H9 (cell line): ENCODE measurements at regions not wholly inside any gene's neighbourhood (a gene's known extent, or its start where the extent isn't known, plus 50 kb on each side); places are given as distances from the start of the nearest gene placed in this dataset.

Experiments
- DNase-seq: peaks from one replicate; pipeline ENCODE4 v3.0.0-alpha.2; 2017
- H2AFZ ChIP-seq: one replicate; pipeline ENCODE4 v1.6.1; 2013; ENCODE audit warnings: mild to moderate bottlenecking, low read length, control low read depth, moderate library complexity
- H2AK5ac ChIP-seq: 2 replicates; pipeline ENCODE4 v1.6.1; 2013; ENCODE audit warnings: low read length, control low read depth, mixed read lengths; ENCODE audit not compliant: insufficient read length
- H2BK120ac ChIP-seq: one replicate; pipeline ENCODE4 v1.6.1; 2013; ENCODE audit warnings: low read depth, mild to moderate bottlenecking, low read length, control low read depth, inconsistent platforms; ENCODE audit not compliant: poor library complexity, severe bottlenecking
- H2BK12ac ChIP-seq: 2 replicates; pipeline ENCODE4 v1.6.1; 2013; ENCODE audit warnings: low read length, control low read depth, mixed read lengths, low read depth; ENCODE audit not compliant: insufficient read length
- H2BK15ac ChIP-seq: 2 replicates; pipeline ENCODE4 v1.6.1; 2013; ENCODE audit warnings: low read depth, low read length, control low read depth
- H2BK20ac ChIP-seq: one replicate; pipeline ENCODE4 v1.6.1; 2013; ENCODE audit warnings: low read depth, mild to moderate bottlenecking, low read length, control low read depth, inconsistent platforms; ENCODE audit not compliant: poor library complexity, severe bottlenecking
- H2BK5ac ChIP-seq: 2 replicates; pipeline ENCODE4 v1.6.1; 2013; ENCODE audit warnings: low read length, control low read depth, mixed read lengths; ENCODE audit not compliant: insufficient read length
- H3K14ac ChIP-seq: 2 replicates; pipeline ENCODE4 v1.6.1; 2013; ENCODE audit warnings: low read length, control low read depth; ENCODE audit not compliant: insufficient read depth
- H3K18ac ChIP-seq: 2 replicates; pipeline ENCODE4 v1.6.1; 2013; ENCODE audit warnings: low read depth, mild to moderate bottlenecking, mixed read lengths, low read length, control low read depth; ENCODE audit not compliant: insufficient read length
- H3K23ac ChIP-seq: 2 replicates; pipeline ENCODE4 v1.6.1; 2013; ENCODE audit warnings: low read length, control low read depth, mixed read lengths, low read depth; ENCODE audit not compliant: insufficient read length
- H3K23me2 ChIP-seq: 2 replicates; pipeline ENCODE4 v1.6.1; 2013; ENCODE audit warnings: low read depth, mild to moderate bottlenecking, mixed read lengths, low read length, control low read depth; ENCODE audit not compliant: insufficient read length, poor library complexity, severe bottlenecking
- H3K27ac ChIP-seq: 2 replicates; pipeline ENCODE4 v1.5.1; 2013; ENCODE audit warnings: low read length, control low read depth, mixed read lengths, low read depth; ENCODE audit not compliant: insufficient read length
- H3K27me3 ChIP-seq: 2 replicates; pipeline ENCODE4 v1.6.1; 2013; ENCODE audit warnings: low read length, control low read depth, inconsistent platforms; ENCODE audit not compliant: insufficient read depth
- H3K4ac ChIP-seq: 2 replicates; pipeline ENCODE4 v1.6.1; 2013; ENCODE audit warnings: low read depth, mild to moderate bottlenecking, control low read depth, inconsistent platforms, low read length, moderate library complexity
- H3K4me1 ChIP-seq: 2 replicates; pipeline ENCODE4 v1.6.1; 2013; ENCODE audit warnings: low read length, control low read depth, inconsistent platforms; ENCODE audit not compliant: insufficient read depth
- H3K4me2 ChIP-seq: 2 replicates; pipeline ENCODE4 v1.6.1; 2013; ENCODE audit warnings: low read length, control low read depth, mixed read lengths; ENCODE audit not compliant: insufficient read length, insufficient read depth
- H3K56ac ChIP-seq: 2 replicates; pipeline ENCODE4 v1.6.1; 2013; ENCODE audit warnings: low read depth, mild to moderate bottlenecking, mixed read lengths, low read length, control low read depth; ENCODE audit not compliant: insufficient read length
- H3K79me1 ChIP-seq: 2 replicates; pipeline ENCODE4 v1.6.1; 2013; ENCODE audit warnings: low read depth, mild to moderate bottlenecking, moderate library complexity, low read length, control low read depth, inconsistent platforms; ENCODE audit not compliant: insufficient read depth, poor library complexity, severe bottlenecking
- H3K79me2 ChIP-seq: 2 replicates; pipeline ENCODE4 v1.6.1; 2013; ENCODE audit warnings: low read length, control low read depth, inconsistent platforms; ENCODE audit not compliant: insufficient read depth
- H3K9ac ChIP-seq: 2 replicates; pipeline ENCODE4 v1.6.1; 2013; ENCODE audit warnings: low read length, control low read depth, mixed read lengths; ENCODE audit not compliant: insufficient read length; ENCODE audit errors: extremely low read depth
- H3K9me3 ChIP-seq: one replicate; pipeline ENCODE4 v1.6.1; 2013; ENCODE audit warnings: low read depth, low read length, inconsistent platforms; ENCODE audit not compliant: control insufficient read depth
- H3T11ph ChIP-seq: one replicate; pipeline ENCODE4 v1.6.1; 2013; ENCODE audit warnings: mild to moderate bottlenecking, low read length, control low read depth, inconsistent platforms
- H4K20me1 ChIP-seq: one replicate; pipeline ENCODE4 v1.6.1; 2013; ENCODE audit not compliant: control insufficient read depth, insufficient read length, insufficient read depth
- H4K5ac ChIP-seq: 2 replicates; pipeline ENCODE4 v1.6.1; 2013; ENCODE audit warnings: low read depth, mild to moderate bottlenecking, mixed read lengths, low read length, control low read depth; ENCODE audit not compliant: insufficient read length
- H4K8ac ChIP-seq: replicated peaks from 2 replicates; pipeline ENCODE4 v1.6.1; 2013; ENCODE audit warnings: low read length, control low read depth, mixed read lengths, low read depth; ENCODE audit not compliant: insufficient read length
- H4K91ac ChIP-seq: 2 replicates; pipeline ENCODE4 v1.6.1; 2013; ENCODE audit warnings: low read depth, mild to moderate bottlenecking, moderate library complexity, mixed read lengths, low read length, control low read depth; ENCODE audit not compliant: insufficient read length
- H3K27ac Mint-ChIP-seq, 3 experiments: 2 replicates in 2 of 3; 3 replicates in 1 of 3; pipeline ENCODE4 v1.8.0; 2020 to 2021; ENCODE audit warnings: mixed read lengths in 3 of 3, mild to moderate bottlenecking in 1 of 3, moderate library complexity in 1 of 3
- H3K27me3 Mint-ChIP-seq: 2 replicates; pipeline ENCODE4 v1.8.0; 2021; ENCODE audit warnings: low read depth, mild to moderate bottlenecking, moderate library complexity, mixed read lengths
- H3K36me3 Mint-ChIP-seq, 3 experiments: 2 replicates in 2 of 3; 3 replicates in 1 of 3; pipeline ENCODE4 v1.8.0; 2020 to 2021; ENCODE audit warnings: low read depth in 3 of 3, mixed read lengths in 3 of 3; ENCODE audit not compliant: insufficient read depth in 1 of 3
- H3K4me1 Mint-ChIP-seq, 2 experiments: 2 replicates each; pipeline ENCODE4 v1.8.0; 2020; ENCODE audit warnings: mixed read lengths in 2 of 2
- H3K4me3 Mint-ChIP-seq, 2 experiments: 2 replicates in 1 of 2; 3 replicates in 1 of 2; pipeline ENCODE4 v1.8.0; 2020 to 2021; ENCODE audit warnings: mild to moderate bottlenecking in 2 of 2, mixed read lengths in 2 of 2, moderate library complexity in 1 of 2
- H3K9me3 Mint-ChIP-seq, 2 experiments: 2 replicates in 1 of 2; 3 replicates in 1 of 2; pipeline ENCODE4 v1.8.0; 2020; ENCODE audit warnings: mild to moderate bottlenecking in 2 of 2, mixed read lengths in 2 of 2, moderate library complexity in 1 of 2
- WGBS: extraction: QIAGEN DNeasy Blood & Tissue Kit; methylation state at CpG from one replicate; pipeline ENCODE4 v1.1.7; 2013; ENCODE audit warnings: missing lambda C conversion rate, low lambda C conversion rate, mixed read lengths; ENCODE audit not compliant: insufficient read length; ENCODE audit errors: extremely low coverage; 5-methylcytosine and 5-hydroxymethylcytosine counted together
- TF ChIP-seq, protein P1 (sequence below): fragments of 200-600 bp; sonication (generic); conservative IDR thresholded peaks from 3 replicates; pipeline ENCODE4 v1.8.0; 2021; ENCODE audit warnings: antibody characterized with exemption, mild to moderate bottlenecking

DNA sequence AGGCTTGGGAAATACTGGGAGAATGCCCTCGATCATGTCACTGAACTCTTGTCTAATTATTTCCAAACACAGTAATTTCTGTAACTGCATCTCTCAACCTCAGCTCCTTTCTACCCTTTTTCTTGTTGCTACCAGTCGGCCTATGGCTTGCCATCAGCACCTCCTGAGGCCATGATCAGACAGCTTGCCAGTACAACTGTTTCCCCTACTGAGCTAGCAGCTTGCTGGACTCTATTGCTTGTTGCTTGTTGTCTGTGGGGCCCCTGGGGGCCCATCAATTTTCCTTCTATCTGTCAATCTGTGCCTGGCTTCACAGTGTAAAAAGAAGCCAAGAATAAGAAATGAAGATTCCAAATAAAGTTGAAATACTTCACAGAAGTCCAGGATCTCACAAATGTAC is 123.9 kb downstream of the OPN5 start:
- Histone ChIP-seq H3K4ac (no peak overlapping the region), H3K14ac (no peak overlapping the region), H3K79me2 (no peaks in the 10 kb centered on the region), H3K79me1 (no peaks in the 10 kb centered on the region), H4K5ac (no peak overlapping the region), H2BK120ac (no peak overlapping the region), H4K91ac (no peak overlapping the region), H3K9me3 (no peaks in the 10 kb centered on the region), H2BK5ac (no peak overlapping the region), H2BK12ac (no peak overlapping the region), H2BK20ac (no peak overlapping the region), H2AFZ (no peak overlapping the region), H3K4me1 (no peaks in the 10 kb centered on the region), H3K9ac (no peak overlapping the region), H3K23me2 (no peaks in the 10 kb centered on the region), H2AK5ac (no peak overlapping the region), H3K56ac (no peak overlapping the region), H2BK15ac (no peak overlapping the region), H4K8ac (no peak overlapping the region), H3K4me2 (no peak overlapping the region), H3T11ph (no peak overlapping the region), H3K18ac (no peak overlapping the region), H3K27ac (no peak overlapping the region), H4K20me1 (no peaks in the 10 kb centered on the region), H3K27me3 (no peaks in the 10 kb centered on the region), H3K23ac (no peak overlapping the region)
- Mint-ChIP-seq H3K27me3 (no peaks in the 10 kb centered on the region), H3K4me3 (no peak overlapping the region), H3K9me3 (no peaks in the 10 kb centered on the region), H3K36me3 (no peaks in the 10 kb centered on the region), H3K4me1 (no peaks in the 10 kb centered on the region), H3K27ac (no peak overlapping the region)
- no peak for DNase-seq
- WGBS, result no CpG with 5 or more reads among the region's 2 CpGs
- TF ChIP-seq, protein P1, sequence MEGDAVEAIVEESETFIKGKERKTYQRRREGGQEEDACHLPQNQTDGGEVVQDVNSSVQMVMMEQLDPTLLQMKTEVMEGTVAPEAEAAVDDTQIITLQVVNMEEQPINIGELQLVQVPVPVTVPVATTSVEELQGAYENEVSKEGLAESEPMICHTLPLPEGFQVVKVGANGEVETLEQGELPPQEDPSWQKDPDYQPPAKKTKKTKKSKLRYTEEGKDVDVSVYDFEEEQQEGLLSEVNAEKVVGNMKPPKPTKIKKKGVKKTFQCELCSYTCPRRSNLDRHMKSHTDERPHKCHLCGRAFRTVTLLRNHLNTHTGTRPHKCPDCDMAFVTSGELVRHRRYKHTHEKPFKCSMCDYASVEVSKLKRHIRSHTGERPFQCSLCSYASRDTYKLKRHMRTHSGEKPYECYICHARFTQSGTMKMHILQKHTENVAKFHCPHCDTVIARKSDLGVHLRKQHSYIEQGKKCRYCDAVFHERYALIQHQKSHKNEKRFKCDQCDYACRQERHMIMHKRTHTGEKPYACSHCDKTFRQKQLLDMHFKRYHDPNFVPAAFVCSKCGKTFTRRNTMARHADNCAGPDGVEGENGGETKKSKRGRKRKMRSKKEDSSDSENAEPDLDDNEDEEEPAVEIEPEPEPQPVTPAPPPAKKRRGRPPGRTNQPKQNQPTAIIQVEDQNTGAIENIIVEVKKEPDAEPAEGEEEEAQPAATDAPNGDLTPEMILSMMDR, result no peak
